ENCODE measurements at regions not wholly inside any gene's neighbourhood (a gene's known extent, or its start where the extent isn't known, plus 50 kb on each side); places are given as distances from the start of the nearest gene placed in this dataset.

- ATAC-seq, result no peak
- no peak for DNase-seq
- TF ChIP-seq CTCF (IDR thresholded peaks at IDR 0.05) (no peak), POLR2A (IDR thresholded peaks at IDR 0.05) (no peak)
- Histone ChIP-seq H3K27me3 (no peaks in the 10 kb centered on the region), H3K4me3 (no peak overlapping the region), H3K27ac (no peak overlapping the region), H3K36me3 (no peaks in the 10 kb centered on the region), H3K9me3 (no peaks in the 10 kb centered on the region), H3K4me1 (no peaks in the 10 kb centered on the region)
- intact Hi-C loops (cut with DNase I), result no loop called here
- 39% methylated on average over 7 of the region's 7 CpGs for WGBS (ENCODE audit: insufficient coverage, low coverage, low lambda C conversion rate, missing lambda C conversion rate)
Observed at GRCh38 chr2:41267929-41268659, 779.7 kb upstream of the PKDCC start.

- ATAC-seq (no peak), DNase-seq (no peak)
- WGBS (ENCODE audit: insufficient coverage, low coverage, low lambda C conversion rate, missing lambda C conversion rate), result 51% methylated on average over 4 of the region's 4 CpGs
- Histone ChIP-seq H3K9me3 (no peaks in the 10 kb centered on the region), H3K27me3 (no peaks in the 10 kb centered on the region), H3K27ac (no peak overlapping the region), H3K4me1 (no peaks in the 10 kb centered on the region), H3K36me3 (no peaks in the 10 kb centered on the region), H3K4me3 (no peak overlapping the region)
- intact Hi-C loops (cut with DNase I), result no loop called here
- TF ChIP-seq POLR2A (IDR thresholded peaks at IDR 0.05) (no peak), CTCF (IDR thresholded peaks at IDR 0.05) (no peak)
Observed at GRCh38 chr2:41283079-41283775, 764.6 kb upstream of the PKDCC start.

GRCh38 chr2:41293491-41293890, 754.3 kb upstream of the PKDCC start:
- no peak overlapping the region for H3K27ac ChIP-seq
- DNase-seq (no peak), ATAC-seq (no peak)
- H3K4me3 ChIP-seq, result no peak overlapping the region
- 43% methylated on average over 1 of the region's 1 CpG for WGBS (ENCODE audit: insufficient coverage, low coverage, low lambda C conversion rate, missing lambda C conversion rate)
- no peaks in the 10 kb centered on the region for H3K4me1 ChIP-seq
- H3K36me3 ChIP-seq, result no peaks in the 10 kb centered on the region
- no peak for TF ChIP-seq POLR2A (IDR thresholded peaks at IDR 0.05)
- no peak for TF ChIP-seq CTCF (IDR thresholded peaks at IDR 0.05)
- no peaks in the 10 kb centered on the region for H3K27me3 ChIP-seq
- intact Hi-C loops (cut with DNase I), result no loop called here
- no peaks in the 10 kb centered on the region for H3K9me3 ChIP-seq

- ATAC-seq, result no peak
- no peaks in the 10 kb centered on the region for H3K36me3 ChIP-seq
- intact Hi-C loops (cut with DNase I), result no loop called here
Observed at GRCh38 chr2:41294331-41294730, 753.5 kb upstream of the PKDCC start.

More at GRCh38 chr2:41294331-41294730, 753.5 kb upstream of the PKDCC start:
- Histone ChIP-seq H3K27me3 (no peaks in the 10 kb centered on the region), H3K4me3 (no peak overlapping the region), H3K27ac (no peak overlapping the region), H3K9me3 (no peaks in the 10 kb centered on the region), H3K4me1 (no peaks in the 10 kb centered on the region)
- no peak for DNase-seq
- WGBS (ENCODE audit: insufficient coverage, low coverage, low lambda C conversion rate, missing lambda C conversion rate), result 49% methylated on average over 3 of the region's 3 CpGs
- TF ChIP-seq CTCF (IDR thresholded peaks at IDR 0.05), result no peak
- no peak for TF ChIP-seq POLR2A (IDR thresholded peaks at IDR 0.05)
